ENCODE measurements at regions not wholly inside any gene's neighbourhood (a gene's known extent, or its start where the extent isn't known, plus 50 kb on each side); places are given as distances from the start of the nearest gene placed in this dataset.

DNA sequence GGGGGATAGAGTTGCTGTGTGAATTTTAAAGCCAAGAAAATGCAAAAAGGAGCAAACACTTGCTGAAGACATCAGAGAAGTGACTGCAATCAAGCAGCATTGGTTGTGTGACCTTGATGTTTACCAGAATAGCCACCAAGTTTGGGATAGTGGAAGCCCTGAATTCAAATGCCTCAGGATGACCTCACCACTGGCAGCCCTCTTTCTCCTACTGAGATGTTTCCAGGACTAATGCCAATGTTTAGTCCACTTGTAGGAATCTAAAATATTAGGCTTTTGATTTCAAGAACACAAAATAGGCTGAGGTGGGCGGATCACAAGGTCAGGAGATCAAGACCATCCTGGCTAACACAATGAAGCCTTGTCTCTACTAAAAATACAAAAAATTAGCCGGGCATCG is 112.2 kb upstream of the NUDT12 start:
- TF ChIP-seq TEAD4 (IDR thresholded peaks at IDR 0.05) (no peak), CEBPB (IDR thresholded peaks at IDR 0.05) (no peak)

DNA sequence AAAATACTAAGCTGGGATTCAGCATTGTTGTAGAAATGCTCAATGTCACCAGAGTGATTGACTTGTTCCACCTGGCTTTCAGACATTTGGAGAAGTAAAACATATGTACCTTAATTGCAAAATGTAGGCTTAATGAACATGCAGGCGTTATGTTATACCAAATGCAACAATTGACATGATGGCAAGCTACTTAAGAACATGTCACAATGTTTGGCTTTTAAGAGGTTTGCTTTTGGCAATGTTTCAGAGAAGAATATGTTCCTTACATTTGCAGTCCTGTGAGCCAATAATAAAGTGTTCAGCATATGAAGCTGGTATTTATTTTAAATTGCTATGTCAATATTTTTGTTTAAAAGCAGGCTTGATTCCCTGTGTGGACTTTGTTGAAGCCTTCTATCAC is 111.7 kb upstream of the NUDT12 start:
- TF ChIP-seq, protein P1, sequence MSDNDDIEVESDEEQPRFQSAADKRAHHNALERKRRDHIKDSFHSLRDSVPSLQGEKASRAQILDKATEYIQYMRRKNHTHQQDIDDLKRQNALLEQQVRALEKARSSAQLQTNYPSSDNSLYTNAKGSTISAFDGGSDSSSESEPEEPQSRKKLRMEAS (IDR thresholded peaks at IDR 0.05): no peak
- TF ChIP-seq CREB1 (IDR thresholded peaks at IDR 0.05; ENCODE audit: low read depth) (no peak), TAF1 (IDR thresholded peaks at IDR 0.05; ENCODE audit: low read depth) (no peak), YY1 (IDR thresholded peaks at IDR 0.05; ENCODE audit: low read depth) (no peak), RAD21 (IDR thresholded peaks at IDR 0.05; ENCODE audit: low read depth) (no peak), TCF12 (IDR thresholded peaks at IDR 0.05; ENCODE audit: low read depth) (no peak), ZBTB7A (IDR thresholded peaks at IDR 0.05; ENCODE audit: low read depth) (no peak), EGR1 (IDR thresholded peaks at IDR 0.05) (no peak), CEBPB (IDR thresholded peaks at IDR 0.05) (no peak), FOXM1 (IDR thresholded peaks at IDR 0.05; ENCODE audit: borderline replicate concordance, low read depth) (no peak), EP300 (IDR thresholded peaks at IDR 0.05; ENCODE audit: borderline replicate concordance) (no peak), NFIC (IDR thresholded peaks at IDR 0.05) (no peak)
- TF ChIP-seq, protein P2, sequence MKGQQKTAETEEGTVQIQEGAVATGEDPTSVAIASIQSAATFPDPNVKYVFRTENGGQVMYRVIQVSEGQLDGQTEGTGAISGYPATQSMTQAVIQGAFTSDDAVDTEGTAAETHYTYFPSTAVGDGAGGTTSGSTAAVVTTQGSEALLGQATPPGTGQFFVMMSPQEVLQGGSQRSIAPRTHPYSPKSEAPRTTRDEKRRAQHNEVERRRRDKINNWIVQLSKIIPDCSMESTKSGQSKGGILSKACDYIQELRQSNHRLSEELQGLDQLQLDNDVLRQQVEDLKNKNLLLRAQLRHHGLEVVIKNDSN (IDR thresholded peaks at IDR 0.05): no peak
- TF ChIP-seq, protein P3, sequence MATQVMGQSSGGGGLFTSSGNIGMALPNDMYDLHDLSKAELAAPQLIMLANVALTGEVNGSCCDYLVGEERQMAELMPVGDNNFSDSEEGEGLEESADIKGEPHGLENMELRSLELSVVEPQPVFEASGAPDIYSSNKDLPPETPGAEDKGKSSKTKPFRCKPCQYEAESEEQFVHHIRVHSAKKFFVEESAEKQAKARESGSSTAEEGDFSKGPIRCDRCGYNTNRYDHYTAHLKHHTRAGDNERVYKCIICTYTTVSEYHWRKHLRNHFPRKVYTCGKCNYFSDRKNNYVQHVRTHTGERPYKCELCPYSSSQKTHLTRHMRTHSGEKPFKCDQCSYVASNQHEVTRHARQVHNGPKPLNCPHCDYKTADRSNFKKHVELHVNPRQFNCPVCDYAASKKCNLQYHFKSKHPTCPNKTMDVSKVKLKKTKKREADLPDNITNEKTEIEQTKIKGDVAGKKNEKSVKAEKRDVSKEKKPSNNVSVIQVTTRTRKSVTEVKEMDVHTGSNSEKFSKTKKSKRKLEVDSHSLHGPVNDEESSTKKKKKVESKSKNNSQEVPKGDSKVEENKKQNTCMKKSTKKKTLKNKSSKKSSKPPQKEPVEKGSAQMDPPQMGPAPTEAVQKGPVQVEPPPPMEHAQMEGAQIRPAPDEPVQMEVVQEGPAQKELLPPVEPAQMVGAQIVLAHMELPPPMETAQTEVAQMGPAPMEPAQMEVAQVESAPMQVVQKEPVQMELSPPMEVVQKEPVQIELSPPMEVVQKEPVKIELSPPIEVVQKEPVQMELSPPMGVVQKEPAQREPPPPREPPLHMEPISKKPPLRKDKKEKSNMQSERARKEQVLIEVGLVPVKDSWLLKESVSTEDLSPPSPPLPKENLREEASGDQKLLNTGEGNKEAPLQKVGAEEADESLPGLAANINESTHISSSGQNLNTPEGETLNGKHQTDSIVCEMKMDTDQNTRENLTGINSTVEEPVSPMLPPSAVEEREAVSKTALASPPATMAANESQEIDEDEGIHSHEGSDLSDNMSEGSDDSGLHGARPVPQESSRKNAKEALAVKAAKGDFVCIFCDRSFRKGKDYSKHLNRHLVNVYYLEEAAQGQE (IDR thresholded peaks at IDR 0.05; ENCODE audit: low read depth): no peak

DNA sequence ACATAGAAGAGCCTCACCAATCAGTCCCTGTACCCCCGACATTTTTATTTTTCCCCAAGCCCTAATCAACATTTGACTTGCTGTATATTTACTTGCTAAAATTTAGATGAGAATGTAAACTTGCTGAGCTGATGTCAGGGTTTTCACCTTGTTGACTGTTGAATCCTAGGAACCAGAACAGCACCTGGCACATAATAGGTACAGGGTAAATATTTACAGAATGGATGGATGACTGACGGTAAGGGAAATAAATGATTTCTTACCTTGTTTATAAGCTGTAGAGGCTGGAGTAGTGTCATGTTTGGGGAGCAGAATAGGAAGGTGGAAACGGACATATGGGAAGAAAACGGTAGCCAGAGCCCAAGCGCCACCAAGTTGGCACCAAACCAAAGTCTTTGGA is 107.0 kb upstream of the NUDT12 start:
- TF ChIP-seq RAD21 (IDR thresholded peaks at IDR 0.05; ENCODE audit: low read depth) (no peak), CREB1 (IDR thresholded peaks at IDR 0.05; ENCODE audit: low read depth) (no peak), TAF1 (IDR thresholded peaks at IDR 0.05; ENCODE audit: low read depth) (no peak), YY1 (IDR thresholded peaks at IDR 0.05; ENCODE audit: low read depth) (no peak), EGR1 (IDR thresholded peaks at IDR 0.05) (no peak), FOXM1 (IDR thresholded peaks at IDR 0.05; ENCODE audit: borderline replicate concordance, low read depth) (no peak), CEBPB (IDR thresholded peaks at IDR 0.05) (no peak), EP300 (IDR thresholded peaks at IDR 0.05; ENCODE audit: borderline replicate concordance) (no peak)
- TF ChIP-seq, protein P3 (IDR thresholded peaks at IDR 0.05; ENCODE audit: low read depth): no peak

DNA sequence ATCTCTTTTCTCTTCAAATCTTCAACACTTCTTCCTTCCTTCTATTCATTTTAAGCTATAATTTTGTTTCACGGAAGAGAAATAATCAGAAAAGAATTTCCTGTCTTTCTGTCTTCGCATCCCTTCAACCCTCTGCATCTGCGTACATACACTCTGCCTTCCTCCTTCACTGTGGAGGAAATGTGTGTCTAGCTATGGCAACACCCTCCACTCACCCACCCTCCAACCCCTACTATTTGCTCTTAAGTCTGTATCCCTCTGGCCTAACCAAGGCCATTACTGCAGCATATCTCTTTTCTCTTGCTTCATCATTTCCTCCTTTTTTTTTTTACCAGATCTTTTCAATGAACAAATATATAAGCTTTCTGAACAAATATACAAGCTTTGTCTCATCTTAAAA is 105.7 kb upstream of the NUDT12 start:
- TF ChIP-seq CEBPB (IDR thresholded peaks at IDR 0.05) (no peak), TCF12 (IDR thresholded peaks at IDR 0.05; ENCODE audit: low read depth) (no peak), RAD21 (IDR thresholded peaks at IDR 0.05; ENCODE audit: low read depth) (no peak), CREB1 (IDR thresholded peaks at IDR 0.05; ENCODE audit: low read depth) (no peak), EGR1 (IDR thresholded peaks at IDR 0.05) (no peak)
- TF ChIP-seq, protein P3 (IDR thresholded peaks at IDR 0.05; ENCODE audit: low read depth): no peak
- TF ChIP-seq, protein P2 (IDR thresholded peaks at IDR 0.05): no peak

DNA sequence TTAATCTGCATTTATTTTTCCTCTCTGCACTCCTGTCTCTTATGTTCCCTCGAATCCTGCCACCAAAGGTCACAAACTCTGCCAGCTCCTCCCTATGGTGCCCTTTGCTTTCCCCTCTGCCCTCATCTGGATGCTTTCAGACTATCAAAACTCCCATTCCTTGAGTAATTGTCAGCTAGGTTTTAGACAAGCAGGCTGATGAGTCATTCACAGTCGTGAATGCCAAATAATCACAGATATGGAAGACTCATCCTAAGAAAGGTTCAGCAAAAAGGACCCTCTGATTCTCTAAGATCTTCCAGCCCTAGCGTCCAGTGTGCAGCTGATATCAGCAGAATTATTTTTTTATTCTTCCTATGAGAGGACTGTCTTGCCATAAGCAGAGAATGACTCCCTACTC is 104.5 kb upstream of the NUDT12 start:
- no peak for TF ChIP-seq RAD21 (IDR thresholded peaks at IDR 0.05; ENCODE audit: low read depth)
- no peak for TF ChIP-seq FOXM1 (IDR thresholded peaks at IDR 0.05; ENCODE audit: borderline replicate concordance, low read depth)
- TF ChIP-seq, protein P2 (IDR thresholded peaks at IDR 0.05): no peak
- TF ChIP-seq TAF1 (IDR thresholded peaks at IDR 0.05; ENCODE audit: low read depth): no peak
- no peak for TF ChIP-seq CEBPB (IDR thresholded peaks at IDR 0.05)
- TF ChIP-seq CREB1 (IDR thresholded peaks at IDR 0.05; ENCODE audit: low read depth): no peak
- TF ChIP-seq EP300 (IDR thresholded peaks at IDR 0.05; ENCODE audit: borderline replicate concordance): no peak
- no peak for TF ChIP-seq EGR1 (IDR thresholded peaks at IDR 0.05)
- TF ChIP-seq ZBTB7A (IDR thresholded peaks at IDR 0.05; ENCODE audit: low read depth): no peak
